Skeletal muscle cell (primary cell): ENCODE measurements at regions not wholly inside any gene's neighbourhood (a gene's known extent, or its start where the extent isn't known, plus 50 kb on each side); places are given as distances from the start of the nearest gene placed in this dataset.

Experiments used
- DNase-seq: peaks from one replicate; pipeline ENCODE4 v3.0.0-alpha.2; 2010; ENCODE audit warnings: low read depth
- H3K4me3 ChIP-seq: 2 replicates; pipeline ENCODE4 v1.5.1; 2011; ENCODE audit warnings: low read depth, mild to moderate bottlenecking, control low read depth, low read length, moderate library complexity

GRCh38 chr7:51366930-51367613 is 50.5 kb upstream of the COBL start:
- no peak overlapping the region for H3K4me3 ChIP-seq
- no peak for DNase-seq
